ENCODE measurements at regions not wholly inside any gene's neighbourhood (a gene's known extent, or its start where the extent isn't known, plus 50 kb on each side); places are given as distances from the start of the nearest gene placed in this dataset.
"Not testable (repeated sequence)": the region's sequence is repeated elsewhere in the genome, so short reads cannot be mapped to it uniquely, and the experiment has no call there.

GRCh38 chr11:80281194-80281593 lies 840.4 kb upstream of the TENM4 start:
- no peaks in the 10 kb centered on the region for H3K27me3 Mint-ChIP-seq
- no peak overlapping the region for H3K4me3 Mint-ChIP-seq
- no peak overlapping the region for H3K27ac Mint-ChIP-seq
- ChIA-PET POLR2A (no interaction called here), CTCF (no interaction called here)
- peaks cover 18% of the 10 kb centered on the region for H3K9me3 Mint-ChIP-seq
- intact Hi-C loops (cut with DNase I, micrococcal nuclease), result no loop called here
- Histone ChIP-seq H3K27me3 (ENCODE audit: control insufficient read depth in 1 of 2, insufficient read depth in 2 of 2, low read length in 2 of 2) (no peaks in the 10 kb centered on the region), H3K4me3 (ENCODE audit: low read length) (no peak overlapping the region), H3K9me3 (ENCODE audit: control insufficient read depth in 1 of 2, insufficient read depth in 1 of 2, low read length in 2 of 2) (no peaks in the 10 kb centered on the region), H3K27ac (ENCODE audit: low read depth in 1 of 2, low read length in 2 of 2) (no peak overlapping the region), H3K36me3 (ENCODE audit: insufficient read depth, low read length) (no peaks in the 10 kb centered on the region), H3K4me1 (ENCODE audit: insufficient read depth, low read length) (no peaks in the 10 kb centered on the region)
- H3K4me1 Mint-ChIP-seq (ENCODE audit: low read depth), result no peaks in the 10 kb centered on the region
- no peaks in the 10 kb centered on the region for H3K36me3 Mint-ChIP-seq (ENCODE audit: low read depth)
- DNase-seq (no peak), ATAC-seq (ENCODE audit: poor library complexity) (no peak)
- TF ChIP-seq, protein P1, sequence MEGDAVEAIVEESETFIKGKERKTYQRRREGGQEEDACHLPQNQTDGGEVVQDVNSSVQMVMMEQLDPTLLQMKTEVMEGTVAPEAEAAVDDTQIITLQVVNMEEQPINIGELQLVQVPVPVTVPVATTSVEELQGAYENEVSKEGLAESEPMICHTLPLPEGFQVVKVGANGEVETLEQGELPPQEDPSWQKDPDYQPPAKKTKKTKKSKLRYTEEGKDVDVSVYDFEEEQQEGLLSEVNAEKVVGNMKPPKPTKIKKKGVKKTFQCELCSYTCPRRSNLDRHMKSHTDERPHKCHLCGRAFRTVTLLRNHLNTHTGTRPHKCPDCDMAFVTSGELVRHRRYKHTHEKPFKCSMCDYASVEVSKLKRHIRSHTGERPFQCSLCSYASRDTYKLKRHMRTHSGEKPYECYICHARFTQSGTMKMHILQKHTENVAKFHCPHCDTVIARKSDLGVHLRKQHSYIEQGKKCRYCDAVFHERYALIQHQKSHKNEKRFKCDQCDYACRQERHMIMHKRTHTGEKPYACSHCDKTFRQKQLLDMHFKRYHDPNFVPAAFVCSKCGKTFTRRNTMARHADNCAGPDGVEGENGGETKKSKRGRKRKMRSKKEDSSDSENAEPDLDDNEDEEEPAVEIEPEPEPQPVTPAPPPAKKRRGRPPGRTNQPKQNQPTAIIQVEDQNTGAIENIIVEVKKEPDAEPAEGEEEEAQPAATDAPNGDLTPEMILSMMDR (IDR thresholded peaks at IDR 0.05), result no peak

DNA sequence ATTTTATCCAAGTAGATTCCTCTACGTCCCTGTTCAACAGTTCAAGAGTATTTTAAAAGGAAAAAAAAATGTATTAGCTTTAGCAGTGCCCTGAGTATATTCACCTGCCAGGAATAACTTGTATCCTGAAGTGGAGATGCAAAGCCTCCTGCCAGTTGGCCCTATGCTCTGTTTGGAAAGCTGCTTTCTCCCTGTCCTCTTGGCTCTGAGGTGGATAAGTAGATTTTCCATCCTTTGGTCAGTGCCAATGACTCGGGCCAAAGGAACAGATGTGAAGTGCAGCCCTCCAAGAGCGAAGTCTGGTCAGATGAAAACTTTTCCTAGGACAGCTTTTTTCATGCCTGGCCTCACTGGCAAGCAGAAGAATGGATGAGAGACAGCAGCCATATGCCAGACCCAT lies 839.9 kb upstream of the TENM4 start:
- intact Hi-C loops (cut with DNase I, micrococcal nuclease), result no loop called here
- H3K36me3 ChIP-seq (ENCODE audit: insufficient read depth, low read length), result no peaks in the 10 kb centered on the region
- no peaks in the 10 kb centered on the region for H3K9me3 ChIP-seq (ENCODE audit: control insufficient read depth in 1 of 2, insufficient read depth in 1 of 2, low read length in 2 of 2)
- ChIA-PET POLR2A (no interaction called here), CTCF (no interaction called here)
- TF ChIP-seq, protein P1 (IDR thresholded peaks at IDR 0.05), result no peak
- Mint-ChIP-seq H3K27me3 (no peaks in the 10 kb centered on the region), H3K27ac (no peak overlapping the region), H3K36me3 (ENCODE audit: low read depth) (no peaks in the 10 kb centered on the region), H3K4me1 (ENCODE audit: low read depth) (no peaks in the 10 kb centered on the region), H3K4me3 (no peak overlapping the region), H3K9me3 (peaks cover 18% of the 10 kb centered on the region)
- ATAC-seq (ENCODE audit: poor library complexity) (no peak), DNase-seq (no peak)
- H3K4me1 ChIP-seq (ENCODE audit: insufficient read depth, low read length), result no peaks in the 10 kb centered on the region
- H3K27ac ChIP-seq (ENCODE audit: low read depth in 1 of 2, low read length in 2 of 2), result no peak overlapping the region
- H3K4me3 ChIP-seq (ENCODE audit: low read length), result no peak overlapping the region
- no peaks in the 10 kb centered on the region for H3K27me3 ChIP-seq (ENCODE audit: control insufficient read depth in 1 of 2, insufficient read depth in 2 of 2, low read length in 2 of 2)

DNA sequence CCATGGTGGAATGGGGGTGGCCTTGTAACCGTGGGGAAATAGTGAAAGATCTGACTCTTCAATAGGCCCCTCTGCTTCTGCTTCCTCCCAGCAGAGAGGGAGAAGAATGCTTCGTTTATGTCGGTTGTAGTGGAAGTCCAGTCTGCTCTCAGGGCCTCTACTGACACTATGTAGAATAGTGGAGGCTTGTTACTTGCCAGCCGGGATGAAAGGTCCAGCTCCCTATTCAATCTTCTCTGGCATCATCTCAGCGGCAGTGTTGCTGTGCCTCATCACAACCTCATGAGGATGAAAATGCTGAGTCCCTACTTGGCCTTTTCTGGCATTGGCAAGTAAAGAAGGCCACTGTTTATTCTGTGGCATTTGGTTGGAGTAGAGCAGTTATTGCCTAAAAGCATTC lies 820.9 kb upstream of the TENM4 start:
- Histone ChIP-seq H3K27me3 (ENCODE audit: control insufficient read depth in 1 of 2, insufficient read depth in 2 of 2, low read length in 2 of 2) (no peaks in the 10 kb centered on the region), H3K4me3 (ENCODE audit: low read length) (no peak overlapping the region), H3K9me3 (ENCODE audit: control insufficient read depth in 1 of 2, insufficient read depth in 1 of 2, low read length in 2 of 2) (peaks cover 0 to 9% of the 10 kb centered on the region in 2 experiments), H3K27ac (ENCODE audit: low read depth in 1 of 2, low read length in 2 of 2) (no peak overlapping the region), H3K4me1 (ENCODE audit: insufficient read depth, low read length) (no peaks in the 10 kb centered on the region), H3K36me3 (ENCODE audit: insufficient read depth, low read length) (no peaks in the 10 kb centered on the region)
- TF ChIP-seq, protein P1 (IDR thresholded peaks at IDR 0.05), result no peak
- Mint-ChIP-seq H3K27me3 (no peaks in the 10 kb centered on the region), H3K4me3 (no peak overlapping the region), H3K36me3 (ENCODE audit: low read depth) (no peaks in the 10 kb centered on the region), H3K4me1 (ENCODE audit: low read depth) (no peaks in the 10 kb centered on the region), H3K9me3 (peaks cover 7% of the 10 kb centered on the region), H3K27ac (no peak overlapping the region)
- ATAC-seq (ENCODE audit: poor library complexity), result no peak
- POLR2A ChIA-PET, result no interaction called here
- intact Hi-C loops (cut with DNase I, micrococcal nuclease), result no loop called here
- DNase-seq, result no peak
- CTCF ChIA-PET, result no interaction called here

GRCh38 chr11:80257319-80258015 lies 816.6 kb upstream of the TENM4 start:
- CTCF ChIA-PET; H3K27me3 ChIP-seq (ENCODE audit: control insufficient read depth in 1 of 2, insufficient read depth in 2 of 2, low read length in 2 of 2); POLR2A ChIA-PET; ATAC-seq (ENCODE audit: poor library complexity); H3K27ac ChIP-seq (ENCODE audit: low read depth in 1 of 2, low read length in 2 of 2); H3K27me3 Mint-ChIP-seq; intact Hi-C loops (cut with DNase I, micrococcal nuclease); H3K36me3 Mint-ChIP-seq (ENCODE audit: low read depth); H3K27ac Mint-ChIP-seq; H3K36me3 ChIP-seq (ENCODE audit: insufficient read depth, low read length); H3K4me1 Mint-ChIP-seq (ENCODE audit: low read depth); H3K4me1 ChIP-seq (ENCODE audit: insufficient read depth, low read length); H3K4me3 Mint-ChIP-seq; H3K9me3 ChIP-seq (ENCODE audit: control insufficient read depth in 1 of 2, insufficient read depth in 1 of 2, low read length in 2 of 2); H3K4me3 ChIP-seq (ENCODE audit: low read length): not testable (repeated sequence)
- peaks cover 10% of the 10 kb centered on the region for H3K9me3 Mint-ChIP-seq
- DNase-seq, result peak in 1 of 14 experiments; percentile 5

Measured in CD4-positive, alpha-beta T cell (primary cell).